Liver (tissue), 8 donors: ENCODE measurements at regions not wholly inside any gene's neighbourhood (a gene's known extent, or its start where the extent isn't known, plus 50 kb on each side); places are given as distances from the start of the nearest gene placed in this dataset.

ENCODE experiments used
- DNase-seq: peaks from one replicate; pipeline ENCODE4 v3.0.0-alpha.2; 2017; ENCODE audit warnings: low spot score
- H3K27ac ChIP-seq, 2 donors: one replicate each; pipeline ENCODE4 v1.7.0; 2013; ENCODE audit warnings: inconsistent platforms in 2 of 2, low read length in 2 of 2, control low read depth in 1 of 2, low read depth in 1 of 2, mild to moderate bottlenecking in 1 of 2
- H3K27me3 ChIP-seq, 4 donors: one replicate each; pipeline versions ENCODE4 v1.6.1 to v1.7.0; 2013; ENCODE audit warnings: low read length in 3 of 4, inconsistent platforms in 1 of 4, mild to moderate bottlenecking in 1 of 4, moderate library complexity in 1 of 4; ENCODE audit not compliant: control insufficient read depth in 4 of 4, insufficient read depth in 4 of 4
- H3K36me3 ChIP-seq, 4 donors: one replicate each; pipeline versions ENCODE4 v1.6.1 to v1.7.0; 2013; ENCODE audit warnings: low read length in 3 of 4, mild to moderate bottlenecking in 3 of 4, low read depth in 1 of 4, moderate library complexity in 1 of 4; ENCODE audit not compliant: control insufficient read depth in 4 of 4, insufficient read depth in 3 of 4
- H3K4me1 ChIP-seq, 4 donors: one replicate each; pipeline versions ENCODE4 v1.6.1 to v1.7.0; 2013; ENCODE audit warnings: low read length in 3 of 4, mild to moderate bottlenecking in 3 of 4, moderate library complexity in 1 of 4; ENCODE audit not compliant: control insufficient read depth in 4 of 4, insufficient read depth in 4 of 4
- H3K4me3 ChIP-seq, 3 donors: one replicate each; pipeline versions ENCODE4 v1.6.1 to v1.7.0; 2013; ENCODE audit warnings: low read length in 3 of 3, control low read depth in 1 of 3, low read depth in 1 of 3, mild to moderate bottlenecking in 1 of 3
- H3K9ac ChIP-seq, 2 donors: one replicate each; pipeline ENCODE4 v1.7.0; 2013; ENCODE audit warnings: low read length in 2 of 2, mild to moderate bottlenecking in 2 of 2, moderate library complexity in 2 of 2, control low read depth in 1 of 2, low read depth in 1 of 2
- H3K9me3 ChIP-seq, 4 donors: one replicate each; pipeline versions ENCODE4 v1.6.1 to v1.7.0; 2013; ENCODE audit warnings: low read length in 3 of 4; ENCODE audit not compliant: control insufficient read depth in 4 of 4
- EGR1 ChIP-seq, 2 donors: IDR thresholded peaks; 2 replicates each; pipeline ENCODE4 v1.6.1; 2016 to 2018; ENCODE audit warnings: antibody characterized with exemption in 2 of 2, low read depth in 2 of 2
- FOXA1 ChIP-seq: IDR thresholded peaks from 2 replicates; pipeline ENCODE4 v1.6.1; 2016; ENCODE audit warnings: antibody characterized with exemption
- FOXA2 ChIP-seq: IDR thresholded peaks from 2 replicates; pipeline ENCODE4 v1.6.1; 2016; ENCODE audit warnings: antibody characterized with exemption
- GABPA ChIP-seq, 2 donors: IDR thresholded peaks in 1 of 2; conservative IDR thresholded peaks in 1 of 2; 2 replicates each; pipeline ENCODE4 v1.6.1; 2016; ENCODE audit warnings: antibody characterized with exemption in 2 of 2, mild to moderate bottlenecking in 1 of 2, moderate library complexity in 1 of 2
- HNF4A ChIP-seq, 2 donors: conservative IDR thresholded peaks; 2 replicates each; pipeline ENCODE4 v1.6.1; 2016; ENCODE audit warnings: antibody characterized with exemption in 2 of 2, mild to moderate bottlenecking in 2 of 2
- HNF4G ChIP-seq: IDR thresholded peaks from 2 replicates; pipeline ENCODE4 v1.6.1; 2016; ENCODE audit warnings: antibody characterized with exemption
- JUND ChIP-seq, 2 donors: IDR thresholded peaks; 2 replicates each; pipeline ENCODE4 v1.6.1; 2016; ENCODE audit warnings: antibody characterized with exemption in 2 of 2
- NR2F2 ChIP-seq: IDR thresholded peaks from 2 replicates; pipeline ENCODE4 v1.6.1; 2016; ENCODE audit warnings: antibody characterized with exemption
- RAD21 ChIP-seq, 2 donors: IDR thresholded peaks; 2 replicates each; pipeline ENCODE4 v1.6.1; 2016; ENCODE audit warnings: antibody characterized with exemption in 2 of 2, mild to moderate bottlenecking in 2 of 2
- RXRA ChIP-seq, 2 donors: IDR thresholded peaks; 2 replicates each; pipeline ENCODE4 v1.6.1; 2017 to 2018; ENCODE audit warnings: antibody characterized with exemption in 2 of 2, mild to moderate bottlenecking in 1 of 2
- SP1 ChIP-seq: IDR thresholded peaks from 2 replicates; pipeline ENCODE4 v1.6.1; 2018; ENCODE audit warnings: antibody characterized with exemption, mild to moderate bottlenecking
- TAF1 ChIP-seq: conservative IDR thresholded peaks from 2 replicates; pipeline ENCODE4 v1.6.1; 2016; ENCODE audit warnings: antibody characterized with exemption, mild to moderate bottlenecking
- YY1 ChIP-seq: IDR thresholded peaks from 2 replicates; pipeline ENCODE4 v1.6.1; 2016; ENCODE audit warnings: antibody characterized with exemption, mild to moderate bottlenecking
- WGBS: extraction: QIAGEN DNeasy Blood & Tissue Kit; methylation state at CpG from one replicate; pipeline ENCODE4 v1.1.7; 2013; 5-methylcytosine and 5-hydroxymethylcytosine counted together
- TF ChIP-seq, protein P1 (sequence below): IDR thresholded peaks from 2 replicates; pipeline ENCODE4 v1.6.1; 2016; ENCODE audit warnings: antibody characterized with exemption
- TF ChIP-seq, protein P2 (sequence below): fragments of 150-350 bp; IDR thresholded peaks from 2 replicates; pipeline ENCODE4 v1.5.1; 2017; ENCODE audit warnings: improper control_type of control experiment, low read depth, low read length; ENCODE audit not compliant: missing input control
- TF ChIP-seq, protein P3 (sequence below): IDR thresholded peaks from 2 replicates; pipeline ENCODE4 v1.6.1; 2016; ENCODE audit warnings: antibody characterized with exemption
- TF ChIP-seq, protein P4 (sequence below): IDR thresholded peaks from 2 replicates; pipeline ENCODE4 v1.6.1; 2016; ENCODE audit warnings: antibody characterized with exemption
- TF ChIP-seq, protein P5 (sequence below): IDR thresholded peaks from 2 replicates; pipeline ENCODE4 v1.6.1; 2016; ENCODE audit warnings: antibody characterized with exemption, mild to moderate bottlenecking
- donor health status: healthy.
- donor health status: healthy.
- donor health status: healthy.
- donor health status: healthy.
- donor health status: healthy.

DNA sequence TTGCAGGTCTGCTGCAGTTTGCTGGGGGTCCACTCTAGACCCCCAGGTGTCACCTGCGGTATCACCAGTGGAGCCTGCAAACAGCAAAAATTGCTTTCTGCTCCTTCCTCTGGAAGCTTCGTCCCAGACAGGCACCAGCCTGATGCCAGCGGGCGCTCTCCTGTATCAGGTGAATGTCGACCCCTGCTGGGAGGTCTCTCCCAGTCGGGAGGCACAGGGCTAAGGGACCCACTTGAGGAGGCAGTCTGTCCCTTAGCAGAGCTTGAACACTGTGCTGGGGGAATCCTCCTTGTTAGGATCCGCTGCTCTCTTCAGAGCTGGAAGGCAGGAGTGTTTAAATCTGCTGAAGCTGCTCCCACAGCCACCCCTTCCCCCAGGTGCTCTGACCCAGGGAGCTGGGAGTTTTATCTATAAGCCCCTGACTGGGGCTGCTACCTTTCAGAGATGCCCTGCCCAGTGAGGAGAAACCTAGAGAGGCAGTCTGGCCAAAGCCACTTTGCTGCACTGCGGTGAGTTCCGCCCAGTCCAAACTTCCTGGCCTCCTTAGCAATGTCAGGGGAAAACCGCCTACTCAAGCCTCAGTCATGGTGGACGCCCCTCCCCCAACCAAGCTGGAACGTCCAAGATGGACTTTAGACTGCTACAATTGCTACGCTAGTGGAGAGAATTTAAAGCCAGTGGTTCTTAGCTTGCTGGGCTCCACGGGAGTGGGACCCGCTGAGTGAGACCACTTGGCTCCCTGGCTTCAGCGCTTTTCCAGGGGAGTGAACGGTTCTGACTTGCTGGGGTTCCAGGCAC is 652.5 kb downstream of the KCNJ3 start:
- no peak overlapping the region for H3K4me3 ChIP-seq
- no peak overlapping the region for H3K27ac ChIP-seq
- 84% methylated on average over 17 of the region's 17 CpGs for WGBS
- TF ChIP-seq, protein P1, sequence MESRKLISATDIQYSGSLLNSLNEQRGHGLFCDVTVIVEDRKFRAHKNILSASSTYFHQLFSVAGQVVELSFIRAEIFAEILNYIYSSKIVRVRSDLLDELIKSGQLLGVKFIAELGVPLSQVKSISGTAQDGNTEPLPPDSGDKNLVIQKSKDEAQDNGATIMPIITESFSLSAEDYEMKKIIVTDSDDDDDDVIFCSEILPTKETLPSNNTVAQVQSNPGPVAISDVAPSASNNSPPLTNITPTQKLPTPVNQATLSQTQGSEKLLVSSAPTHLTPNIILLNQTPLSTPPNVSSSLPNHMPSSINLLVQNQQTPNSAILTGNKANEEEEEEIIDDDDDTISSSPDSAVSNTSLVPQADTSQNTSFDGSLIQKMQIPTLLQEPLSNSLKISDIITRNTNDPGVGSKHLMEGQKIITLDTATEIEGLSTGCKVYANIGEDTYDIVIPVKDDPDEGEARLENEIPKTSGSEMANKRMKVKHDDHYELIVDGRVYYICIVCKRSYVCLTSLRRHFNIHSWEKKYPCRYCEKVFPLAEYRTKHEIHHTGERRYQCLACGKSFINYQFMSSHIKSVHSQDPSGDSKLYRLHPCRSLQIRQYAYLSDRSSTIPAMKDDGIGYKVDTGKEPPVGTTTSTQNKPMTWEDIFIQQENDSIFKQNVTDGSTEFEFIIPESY: no peak
- TF ChIP-seq EGR1 (IDR thresholded peaks at IDR 0.05; ENCODE audit: low read depth in 2 of 2) (no peak), SP1 (no peak), NR2F2 (no peak), YY1 (no peak), JUND (IDR thresholded peaks at IDR 0.05) (no peak), GABPA (IDR thresholded peaks at IDR 0.05 in 1 of 2, conservative IDR thresholded peaks at IDR 0.05 in 1 of 2) (no peak), TAF1 (no peak), RAD21 (IDR thresholded peaks at IDR 0.05) (no peak), FOXA1 (no peak), FOXA2 (no peak), RXRA (IDR thresholded peaks at IDR 0.05) (no peak), HNF4G (no peak), HNF4A (conservative IDR thresholded peaks at IDR 0.05) (no peak)
- TF ChIP-seq, protein P2, sequence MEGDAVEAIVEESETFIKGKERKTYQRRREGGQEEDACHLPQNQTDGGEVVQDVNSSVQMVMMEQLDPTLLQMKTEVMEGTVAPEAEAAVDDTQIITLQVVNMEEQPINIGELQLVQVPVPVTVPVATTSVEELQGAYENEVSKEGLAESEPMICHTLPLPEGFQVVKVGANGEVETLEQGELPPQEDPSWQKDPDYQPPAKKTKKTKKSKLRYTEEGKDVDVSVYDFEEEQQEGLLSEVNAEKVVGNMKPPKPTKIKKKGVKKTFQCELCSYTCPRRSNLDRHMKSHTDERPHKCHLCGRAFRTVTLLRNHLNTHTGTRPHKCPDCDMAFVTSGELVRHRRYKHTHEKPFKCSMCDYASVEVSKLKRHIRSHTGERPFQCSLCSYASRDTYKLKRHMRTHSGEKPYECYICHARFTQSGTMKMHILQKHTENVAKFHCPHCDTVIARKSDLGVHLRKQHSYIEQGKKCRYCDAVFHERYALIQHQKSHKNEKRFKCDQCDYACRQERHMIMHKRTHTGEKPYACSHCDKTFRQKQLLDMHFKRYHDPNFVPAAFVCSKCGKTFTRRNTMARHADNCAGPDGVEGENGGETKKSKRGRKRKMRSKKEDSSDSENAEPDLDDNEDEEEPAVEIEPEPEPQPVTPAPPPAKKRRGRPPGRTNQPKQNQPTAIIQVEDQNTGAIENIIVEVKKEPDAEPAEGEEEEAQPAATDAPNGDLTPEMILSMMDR: no peak
- TF ChIP-seq, protein P3, sequence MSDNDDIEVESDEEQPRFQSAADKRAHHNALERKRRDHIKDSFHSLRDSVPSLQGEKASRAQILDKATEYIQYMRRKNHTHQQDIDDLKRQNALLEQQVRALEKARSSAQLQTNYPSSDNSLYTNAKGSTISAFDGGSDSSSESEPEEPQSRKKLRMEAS: no peak
- TF ChIP-seq, protein P4, sequence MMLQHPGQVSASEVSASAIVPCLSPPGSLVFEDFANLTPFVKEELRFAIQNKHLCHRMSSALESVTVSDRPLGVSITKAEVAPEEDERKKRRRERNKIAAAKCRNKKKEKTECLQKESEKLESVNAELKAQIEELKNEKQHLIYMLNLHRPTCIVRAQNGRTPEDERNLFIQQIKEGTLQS: no peak
- TF ChIP-seq, protein P5, sequence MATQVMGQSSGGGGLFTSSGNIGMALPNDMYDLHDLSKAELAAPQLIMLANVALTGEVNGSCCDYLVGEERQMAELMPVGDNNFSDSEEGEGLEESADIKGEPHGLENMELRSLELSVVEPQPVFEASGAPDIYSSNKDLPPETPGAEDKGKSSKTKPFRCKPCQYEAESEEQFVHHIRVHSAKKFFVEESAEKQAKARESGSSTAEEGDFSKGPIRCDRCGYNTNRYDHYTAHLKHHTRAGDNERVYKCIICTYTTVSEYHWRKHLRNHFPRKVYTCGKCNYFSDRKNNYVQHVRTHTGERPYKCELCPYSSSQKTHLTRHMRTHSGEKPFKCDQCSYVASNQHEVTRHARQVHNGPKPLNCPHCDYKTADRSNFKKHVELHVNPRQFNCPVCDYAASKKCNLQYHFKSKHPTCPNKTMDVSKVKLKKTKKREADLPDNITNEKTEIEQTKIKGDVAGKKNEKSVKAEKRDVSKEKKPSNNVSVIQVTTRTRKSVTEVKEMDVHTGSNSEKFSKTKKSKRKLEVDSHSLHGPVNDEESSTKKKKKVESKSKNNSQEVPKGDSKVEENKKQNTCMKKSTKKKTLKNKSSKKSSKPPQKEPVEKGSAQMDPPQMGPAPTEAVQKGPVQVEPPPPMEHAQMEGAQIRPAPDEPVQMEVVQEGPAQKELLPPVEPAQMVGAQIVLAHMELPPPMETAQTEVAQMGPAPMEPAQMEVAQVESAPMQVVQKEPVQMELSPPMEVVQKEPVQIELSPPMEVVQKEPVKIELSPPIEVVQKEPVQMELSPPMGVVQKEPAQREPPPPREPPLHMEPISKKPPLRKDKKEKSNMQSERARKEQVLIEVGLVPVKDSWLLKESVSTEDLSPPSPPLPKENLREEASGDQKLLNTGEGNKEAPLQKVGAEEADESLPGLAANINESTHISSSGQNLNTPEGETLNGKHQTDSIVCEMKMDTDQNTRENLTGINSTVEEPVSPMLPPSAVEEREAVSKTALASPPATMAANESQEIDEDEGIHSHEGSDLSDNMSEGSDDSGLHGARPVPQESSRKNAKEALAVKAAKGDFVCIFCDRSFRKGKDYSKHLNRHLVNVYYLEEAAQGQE: no peak
- H3K4me1 ChIP-seq: no peaks in the 10 kb centered on the region
- no peak for DNase-seq
- H3K9me3 ChIP-seq: no peaks in the 10 kb centered on the region
- H3K27me3 ChIP-seq: no peaks in the 10 kb centered on the region
- H3K9ac ChIP-seq: no peak overlapping the region
- H3K36me3 ChIP-seq: no peaks in the 10 kb centered on the region
